ENCODE measurements at regions not wholly inside any gene's neighbourhood (a gene's known extent, or its start where the extent isn't known, plus 50 kb on each side); places are given as distances from the start of the nearest gene placed in this dataset.

DNA sequence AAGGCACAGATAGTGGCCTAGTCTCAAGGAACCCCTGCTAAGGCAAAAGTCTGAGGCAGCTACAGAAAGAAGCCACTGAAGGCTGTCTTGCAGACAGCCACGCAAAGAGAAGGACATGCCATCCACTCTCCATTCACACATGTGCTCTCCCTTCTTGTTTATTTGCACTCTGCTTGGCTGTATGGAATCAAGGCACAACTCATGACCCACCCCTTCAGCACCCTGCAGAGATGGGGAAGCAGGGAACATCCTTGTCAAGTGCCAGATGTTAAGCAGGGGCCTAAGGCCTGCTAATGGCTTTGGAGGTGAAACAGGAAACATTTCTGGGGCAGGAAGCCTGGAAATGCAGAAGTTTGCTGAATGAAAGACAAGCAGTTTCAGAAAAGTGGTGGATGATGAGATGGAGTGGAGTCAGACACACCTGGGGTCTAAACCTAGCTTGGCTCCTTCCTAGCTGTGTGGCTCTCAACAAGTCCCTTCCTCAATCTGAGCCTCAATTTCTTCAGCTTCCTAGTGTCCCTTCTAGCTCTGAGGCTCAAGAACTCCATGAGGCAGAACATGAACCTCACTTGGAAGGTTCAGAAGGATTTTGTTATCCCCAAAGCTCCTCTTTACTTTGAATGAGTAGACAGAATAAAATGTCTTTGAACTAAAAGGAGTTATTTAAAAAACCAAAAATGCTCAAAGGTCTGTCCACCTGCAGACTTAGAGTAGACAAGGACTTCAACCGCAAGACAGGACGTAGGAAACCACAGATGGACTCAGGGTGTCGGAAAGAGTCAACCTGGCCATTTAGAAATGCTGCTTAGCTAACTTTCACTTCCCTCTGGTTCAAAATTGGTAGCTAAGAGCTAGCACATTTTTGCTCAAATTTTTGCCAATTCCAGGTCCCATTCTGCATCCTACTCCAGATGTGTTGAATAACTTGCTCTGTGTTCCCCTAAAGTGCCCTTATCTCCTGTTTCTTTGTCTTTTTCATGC is 283.1 kb downstream of the PLPP3 start:
- no peaks in the 10 kb centered on the region for H3K27me3 ChIP-seq (replicated peaks)
- DNase-seq = no peak
- in situ Hi-C loops (cut with HindIII; ENCODE audit: low pct_ligation_motif_present, low sequenced_read_pairs) = no loop called here

DNA sequence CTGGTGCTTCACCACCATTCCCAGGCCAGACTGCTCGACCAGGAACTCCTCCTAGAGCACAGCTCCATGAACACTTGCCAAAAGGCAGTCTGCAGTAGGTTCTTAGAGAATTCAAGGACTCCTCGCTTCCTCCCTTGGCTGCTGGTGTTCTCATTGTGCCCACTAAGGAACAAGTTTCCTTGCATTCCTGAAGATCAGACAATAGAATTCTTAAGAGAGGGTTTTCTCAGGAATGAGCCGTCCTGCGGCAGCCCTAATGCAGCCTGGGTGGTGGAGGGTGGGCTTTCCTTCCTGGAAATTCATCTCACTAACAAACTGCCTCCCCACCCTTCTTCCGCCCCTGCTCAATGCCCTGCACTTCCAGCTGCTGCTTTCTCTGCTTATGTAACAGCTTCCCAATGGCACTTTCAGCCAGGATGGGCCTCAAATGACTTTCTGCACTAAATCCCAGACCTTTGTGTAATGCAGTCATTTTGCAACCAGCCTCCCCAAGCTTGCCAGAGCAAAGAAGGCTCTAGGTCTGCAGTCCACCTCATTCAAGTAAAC is 287.9 kb downstream of the PLPP3 start:
- Histone ChIP-seq H3K27me3 (replicated peaks) (no peaks in the 10 kb centered on the region), H3K4me3 (ENCODE audit: low read depth, low read length) (no peak overlapping the region), H3K27ac (no peak overlapping the region), H3K36me3 (replicated peaks) (no peaks in the 10 kb centered on the region)
- in situ Hi-C loops (cut with HindIII; ENCODE audit: low pct_ligation_motif_present, low sequenced_read_pairs) = no loop called here
- no peak for DNase-seq
- TF ChIP-seq, protein P1, sequence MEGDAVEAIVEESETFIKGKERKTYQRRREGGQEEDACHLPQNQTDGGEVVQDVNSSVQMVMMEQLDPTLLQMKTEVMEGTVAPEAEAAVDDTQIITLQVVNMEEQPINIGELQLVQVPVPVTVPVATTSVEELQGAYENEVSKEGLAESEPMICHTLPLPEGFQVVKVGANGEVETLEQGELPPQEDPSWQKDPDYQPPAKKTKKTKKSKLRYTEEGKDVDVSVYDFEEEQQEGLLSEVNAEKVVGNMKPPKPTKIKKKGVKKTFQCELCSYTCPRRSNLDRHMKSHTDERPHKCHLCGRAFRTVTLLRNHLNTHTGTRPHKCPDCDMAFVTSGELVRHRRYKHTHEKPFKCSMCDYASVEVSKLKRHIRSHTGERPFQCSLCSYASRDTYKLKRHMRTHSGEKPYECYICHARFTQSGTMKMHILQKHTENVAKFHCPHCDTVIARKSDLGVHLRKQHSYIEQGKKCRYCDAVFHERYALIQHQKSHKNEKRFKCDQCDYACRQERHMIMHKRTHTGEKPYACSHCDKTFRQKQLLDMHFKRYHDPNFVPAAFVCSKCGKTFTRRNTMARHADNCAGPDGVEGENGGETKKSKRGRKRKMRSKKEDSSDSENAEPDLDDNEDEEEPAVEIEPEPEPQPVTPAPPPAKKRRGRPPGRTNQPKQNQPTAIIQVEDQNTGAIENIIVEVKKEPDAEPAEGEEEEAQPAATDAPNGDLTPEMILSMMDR (IDR thresholded peaks at IDR 0.05; ENCODE audit: low read depth, low read length, missing control alignments) = no peak

More for the DNA sequence above, 283.1 kb downstream of the PLPP3 start:
- H3K27ac ChIP-seq = no peak overlapping the region
- H3K4me3 ChIP-seq (ENCODE audit: low read depth, low read length) = no peak overlapping the region
- H3K36me3 ChIP-seq (replicated peaks) = no peaks in the 10 kb centered on the region
- TF ChIP-seq, protein P1 (IDR thresholded peaks at IDR 0.05; ENCODE audit: low read depth, low read length, missing control alignments) = no peak

DNA sequence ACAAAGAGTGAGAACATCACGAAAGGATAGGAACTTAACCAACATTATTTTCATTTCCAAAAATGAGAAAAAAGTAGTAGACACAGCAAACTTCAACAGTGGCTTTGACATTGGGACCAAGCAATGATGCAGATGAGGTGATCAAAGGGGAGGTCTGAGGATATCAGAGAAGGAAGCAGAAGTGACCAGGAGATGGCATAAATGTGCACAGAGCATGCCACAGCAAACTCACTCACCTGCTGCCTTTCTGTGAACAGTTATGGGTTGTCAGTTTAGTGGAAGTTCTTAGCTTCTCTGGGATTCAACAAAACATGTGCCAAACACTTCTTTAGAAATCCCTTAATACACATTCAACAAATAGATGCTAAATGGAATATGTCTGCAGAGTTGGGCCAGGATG is 290.1 kb downstream of the PLPP3 start:
- TF ChIP-seq, protein P1 (IDR thresholded peaks at IDR 0.05; ENCODE audit: low read depth, low read length, missing control alignments) = no peak
- no peak overlapping the region for H3K27ac ChIP-seq
- no peaks in the 10 kb centered on the region for H3K27me3 ChIP-seq (replicated peaks)
- H3K4me3 ChIP-seq (ENCODE audit: low read depth, low read length) = no peak overlapping the region
- DNase-seq = no peak
- in situ Hi-C loops (cut with HindIII; ENCODE audit: low pct_ligation_motif_present, low sequenced_read_pairs) = no loop called here
- no peaks in the 10 kb centered on the region for H3K36me3 ChIP-seq (replicated peaks)

DNA sequence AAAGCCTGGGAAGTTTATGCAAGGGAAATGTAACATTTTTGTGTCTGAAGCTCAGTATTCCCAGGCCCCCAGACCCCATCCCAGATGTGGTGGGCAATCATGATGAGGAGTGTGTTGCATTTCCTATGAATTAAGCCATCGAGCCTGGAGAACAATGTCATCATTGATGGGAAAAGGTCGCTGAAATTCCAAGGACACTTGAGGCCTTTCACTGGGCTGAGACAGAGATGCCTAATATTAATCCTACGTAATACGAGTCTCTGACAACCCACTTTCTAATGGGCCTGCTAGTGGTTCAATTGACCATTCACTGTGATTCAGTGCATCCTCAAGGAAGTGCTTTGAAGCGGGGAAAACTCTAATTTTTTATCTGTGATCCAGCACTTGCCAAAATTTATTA is 291.6 kb downstream of the PLPP3 start:
- in situ Hi-C loops (cut with HindIII; ENCODE audit: low pct_ligation_motif_present, low sequenced_read_pairs) = no loop called here
- TF ChIP-seq, protein P1 (IDR thresholded peaks at IDR 0.05; ENCODE audit: low read depth, low read length, missing control alignments) = no peak

DNA sequence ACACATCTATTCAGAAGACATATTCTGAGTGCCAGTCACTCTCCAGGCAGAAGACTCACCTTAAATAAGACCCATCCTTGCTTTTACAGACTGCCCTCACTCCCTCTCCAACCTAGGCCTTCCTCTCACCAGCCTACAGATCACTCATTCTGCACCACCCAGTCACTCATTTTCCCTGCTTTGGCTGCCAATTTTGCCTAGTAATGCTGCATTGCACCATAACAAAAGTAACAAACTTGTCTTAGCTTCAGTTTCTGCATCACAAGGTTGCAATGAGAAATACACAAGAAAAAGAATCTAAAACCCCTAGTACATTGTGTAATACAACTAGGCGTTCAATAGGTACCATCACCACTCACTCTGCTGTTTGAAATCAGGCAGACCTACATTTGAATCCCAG is 292.4 kb downstream of the PLPP3 start:
- H3K27ac ChIP-seq = no peak overlapping the region
- H3K36me3 ChIP-seq (replicated peaks) = no peaks in the 10 kb centered on the region
- no peak for DNase-seq
- H3K27me3 ChIP-seq (replicated peaks) = no peaks in the 10 kb centered on the region
- in situ Hi-C loops (cut with HindIII; ENCODE audit: low pct_ligation_motif_present, low sequenced_read_pairs) = no loop called here
- no peak overlapping the region for H3K4me3 ChIP-seq (ENCODE audit: low read depth, low read length)
- TF ChIP-seq, protein P1 (IDR thresholded peaks at IDR 0.05; ENCODE audit: low read depth, low read length, missing control alignments) = no peak

More for the DNA sequence above, 291.6 kb downstream of the PLPP3 start:
- Histone ChIP-seq H3K36me3 (replicated peaks) (no peaks in the 10 kb centered on the region), H3K27ac (no peak overlapping the region), H3K27me3 (replicated peaks) (no peaks in the 10 kb centered on the region), H3K4me3 (ENCODE audit: low read depth, low read length) (no peak overlapping the region)
- no peak for DNase-seq
